ENCODE measurements at regions not wholly inside any gene's neighbourhood (a gene's known extent, or its start where the extent isn't known, plus 50 kb on each side); places are given as distances from the start of the nearest gene placed in this dataset.

DNA sequence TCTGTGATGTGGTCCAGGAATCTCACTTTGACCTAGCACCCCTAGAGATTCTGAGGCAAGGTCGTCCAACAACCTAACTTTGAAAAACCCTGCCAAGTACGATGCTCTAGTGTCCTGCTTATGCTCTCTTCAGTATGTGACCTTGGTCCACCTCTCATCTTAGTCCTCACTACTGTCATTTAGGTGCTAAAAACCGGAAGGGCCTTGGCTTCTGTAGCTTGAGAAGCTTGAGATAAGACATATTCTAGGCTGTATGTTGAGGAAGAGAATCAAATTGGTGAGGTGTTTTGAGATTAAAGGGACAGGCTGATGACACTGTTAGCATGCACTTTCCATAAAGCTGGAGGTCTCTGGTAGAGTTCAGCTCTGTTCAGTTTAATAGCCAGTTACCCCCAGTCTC, 57.0 kb upstream of the MTPN start:
- Histone ChIP-seq H3K9me3 (ENCODE audit: insufficient read depth, low read depth, low read length) (no peaks in the 10 kb centered on the region), H3K4me3 (ENCODE audit: low read length) (no peak overlapping the region), H3K36me3 (ENCODE audit: insufficient read depth, low read length) (no peaks in the 10 kb centered on the region), H3K4me1 (ENCODE audit: insufficient read depth, low read length) (peaks cover 3% of the 10 kb centered on the region; the same call in 1 of the 2 replicates), H3K27me3 (ENCODE audit: insufficient read depth, low read length) (no peaks in the 10 kb centered on the region), H3K27ac (ENCODE audit: low read depth, low read length) (no peak overlapping the region), H3K9ac (ENCODE audit: low read depth, low read length) (no peak overlapping the region)
- 90% methylated on average over 3 of the region's 3 CpGs for WGBS

DNA sequence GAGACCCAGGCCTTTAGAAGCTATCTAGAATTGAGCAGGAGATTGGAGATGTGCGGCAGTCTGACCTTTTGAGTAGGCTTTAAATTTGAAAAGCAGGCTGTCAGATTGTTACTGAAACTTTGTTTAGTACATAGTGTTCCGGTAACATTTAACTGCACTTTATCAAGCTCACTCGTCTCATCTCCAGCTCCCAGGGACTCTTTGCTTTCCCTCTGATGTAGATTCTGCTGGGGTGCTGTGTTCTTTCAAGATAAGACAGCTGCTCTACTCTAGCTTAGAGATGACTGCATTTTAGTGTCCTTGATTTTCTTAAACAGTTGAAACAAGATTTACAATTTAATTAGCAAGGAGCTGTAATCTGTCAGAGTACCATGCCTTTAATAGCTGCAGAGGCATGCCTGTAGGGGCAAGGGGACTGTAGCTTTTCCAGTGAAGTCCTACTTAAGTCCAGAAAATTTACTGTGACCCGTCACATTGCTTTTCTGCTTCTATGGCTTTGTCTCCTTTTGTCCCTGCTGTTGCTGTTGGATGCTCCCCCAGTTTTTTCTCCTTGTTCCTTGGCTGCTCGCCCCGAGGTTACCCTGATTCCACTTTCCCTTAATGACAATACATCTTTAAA, 56.4 kb upstream of the MTPN start:
- H3K4me3 ChIP-seq (ENCODE audit: low read length): no peak overlapping the region
- H3K9ac ChIP-seq (ENCODE audit: low read depth, low read length): no peak overlapping the region
- H3K36me3 ChIP-seq (ENCODE audit: insufficient read depth, low read length): no peaks in the 10 kb centered on the region
- H3K9me3 ChIP-seq (ENCODE audit: insufficient read depth, low read depth, low read length): no peaks in the 10 kb centered on the region
- no peak overlapping the region for H3K27ac ChIP-seq (ENCODE audit: low read depth, low read length)
- no peaks in the 10 kb centered on the region for H3K27me3 ChIP-seq (ENCODE audit: insufficient read depth, low read length)
- peaks cover 3% of the 10 kb centered on the region; the same call in 1 of the 2 replicates for H3K4me1 ChIP-seq (ENCODE audit: insufficient read depth, low read length)
- WGBS: 84% methylated on average over 6 of the region's 6 CpGs

- H3K36me3 ChIP-seq (ENCODE audit: insufficient read depth, low read length): no peaks in the 10 kb centered on the region
- no peaks in the 10 kb centered on the region for H3K9me3 ChIP-seq (ENCODE audit: insufficient read depth, low read depth, low read length)
- no peak overlapping the region for H3K9ac ChIP-seq (ENCODE audit: low read depth, low read length)
- WGBS: 92% methylated on average over 4 of the region's 4 CpGs
- no peak overlapping the region for H3K4me3 ChIP-seq (ENCODE audit: low read length)
- H3K27ac ChIP-seq (ENCODE audit: low read depth, low read length): no peak overlapping the region
- no peaks in the 10 kb centered on the region for H3K27me3 ChIP-seq (ENCODE audit: insufficient read depth, low read length)
- no peaks in the 10 kb centered on the region for H3K4me1 ChIP-seq (ENCODE audit: insufficient read depth, low read length)
These were observed 53.7 kb upstream of the MTPN start for GRCh38 chr7:136030867-136031318.

DNA sequence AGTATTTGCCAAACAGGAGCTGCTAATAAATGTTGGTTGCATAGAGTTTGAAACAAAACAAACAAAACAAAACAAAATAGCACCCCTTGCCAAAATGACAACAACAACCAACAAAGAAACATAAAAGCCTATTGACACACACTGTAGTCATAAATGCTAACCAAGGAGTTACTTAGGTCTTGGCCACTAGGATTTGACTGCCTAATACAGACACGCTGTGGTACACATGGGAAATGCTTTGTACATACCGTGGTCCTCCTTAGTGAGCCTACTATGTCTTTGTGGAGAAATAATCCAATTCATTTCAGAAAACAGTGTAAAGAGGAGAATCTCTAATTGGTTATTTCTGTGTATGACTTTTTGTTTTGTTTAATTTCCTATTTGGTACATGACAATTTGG, 53.2 kb upstream of the MTPN start:
- WGBS: 96% methylated on average over 2 of the region's 2 CpGs
- H3K27me3 ChIP-seq (ENCODE audit: insufficient read depth, low read length): no peaks in the 10 kb centered on the region

DNA sequence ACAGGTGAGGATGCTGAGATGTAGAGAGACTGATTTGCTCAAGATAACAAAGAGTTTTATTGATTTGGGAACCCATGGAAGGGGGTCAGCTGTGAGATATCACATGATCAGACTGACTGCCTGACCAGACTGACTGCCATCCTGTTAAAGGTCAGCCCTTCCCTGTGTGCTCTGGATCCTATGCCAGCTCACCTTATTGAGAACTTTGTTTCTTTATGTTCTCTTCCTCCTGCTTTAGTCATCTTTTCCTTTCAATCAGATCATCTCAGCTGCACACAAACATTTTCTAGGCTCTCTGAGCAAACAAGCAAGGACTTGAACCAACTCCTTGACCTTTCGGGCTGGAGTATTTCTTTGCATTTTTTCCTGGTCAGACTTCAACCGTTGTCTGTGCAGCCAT, 50.0 kb upstream of the MTPN start:
- H3K9ac ChIP-seq (ENCODE audit: low read depth, low read length): no peak overlapping the region
- WGBS: 93% methylated on average over 2 of the region's 2 CpGs
- H3K27me3 ChIP-seq (ENCODE audit: insufficient read depth, low read length): no peaks in the 10 kb centered on the region

More for the DNA sequence above, 53.2 kb upstream of the MTPN start:
- no peaks in the 10 kb centered on the region for H3K4me1 ChIP-seq (ENCODE audit: insufficient read depth, low read length)
- no peak overlapping the region for H3K9ac ChIP-seq (ENCODE audit: low read depth, low read length)
- H3K9me3 ChIP-seq (ENCODE audit: insufficient read depth, low read depth, low read length): no peaks in the 10 kb centered on the region
- H3K36me3 ChIP-seq (ENCODE audit: insufficient read depth, low read length): no peaks in the 10 kb centered on the region
- no peak overlapping the region for H3K4me3 ChIP-seq (ENCODE audit: low read length)
- no peak overlapping the region for H3K27ac ChIP-seq (ENCODE audit: low read depth, low read length)

More for the DNA sequence above, 50.0 kb upstream of the MTPN start:
- Histone ChIP-seq H3K4me1 (ENCODE audit: insufficient read depth, low read length) (no peaks in the 10 kb centered on the region), H3K36me3 (ENCODE audit: insufficient read depth, low read length) (no peaks in the 10 kb centered on the region), H3K27ac (ENCODE audit: low read depth, low read length) (no peak overlapping the region), H3K4me3 (ENCODE audit: low read length) (no peak overlapping the region), H3K9me3 (ENCODE audit: insufficient read depth, low read depth, low read length) (no peaks in the 10 kb centered on the region)

Measured in HUES64 (cell line).